H1 (cell line): ENCODE measurements at regions not wholly inside any gene's neighbourhood (a gene's known extent, or its start where the extent isn't known, plus 50 kb on each side); places are given as distances from the start of the nearest gene placed in this dataset.

Experiments
- CTCF ChIA-PET: fragments of 300-600 bp; sonication (Branson Sonifier 250); formaldehyde crosslinking; loops from one replicate; lab custom pipeline; 2021; ENCODE audit not compliant: partially characterized antibody; lab: Charles Lee
- POLR2A ChIA-PET: fragments of 300-600 bp; sonication (Branson Sonifier 250); formaldehyde crosslinking; loops from one replicate; lab custom pipeline; 2021; ENCODE audit warnings: inconsistent platforms; ENCODE audit not compliant: partially characterized antibody; lab: Charles Lee
- DNase-seq, 2 experiments: peaks; one replicate each; pipeline versions ENCODE4 v3.0.0 to v3.0.0-alpha.2; 2010 to 2022; ENCODE audit warnings: low spot score in 2 of 2, low read depth in 1 of 2, mixed read lengths in 1 of 2
- FAIRE-seq: peaks from 2 replicates; lab custom pipeline; 2011; peaks lifted over from hg19 to GRCh38; lab: Jason Lieb, UNC
- H2AFZ ChIP-seq: 2 replicates; pipeline ENCODE4 v1.8.1; 2012; ENCODE audit warnings: low read length, inconsistent platforms
- H2AK5ac ChIP-seq: 2 replicates; pipeline ENCODE4 v1.6.1; 2013; ENCODE audit warnings: low read depth, low read length
- H2BK120ac ChIP-seq: replicated peaks from 2 replicates; pipeline ENCODE3; 2013; ENCODE audit warnings: low read depth, low read length, inconsistent platforms
- H2BK12ac ChIP-seq: 2 replicates; pipeline ENCODE4 v1.6.1; 2013; ENCODE audit warnings: low read depth, low read length
- H2BK15ac ChIP-seq: 2 replicates; pipeline ENCODE4 v1.6.1; 2013; ENCODE audit warnings: low read length
- H2BK20ac ChIP-seq: 2 replicates; pipeline ENCODE4 v1.6.1; 2013; ENCODE audit warnings: low read length
- H2BK5ac ChIP-seq: 2 replicates; pipeline ENCODE4 v1.6.1; 2013; ENCODE audit warnings: low read depth, low read length
- H3K14ac ChIP-seq: 2 replicates; pipeline ENCODE4 v1.6.1; 2013; ENCODE audit warnings: inconsistent platforms; ENCODE audit not compliant: insufficient read length
- H3K18ac ChIP-seq: 2 replicates; pipeline ENCODE4 v1.6.1; 2013; ENCODE audit warnings: low read length; ENCODE audit errors: extremely low read depth
- H3K23ac ChIP-seq: 2 replicates; pipeline ENCODE4 v1.6.1; 2013; ENCODE audit warnings: inconsistent platforms; ENCODE audit not compliant: insufficient read length
- H3K23me2 ChIP-seq: 2 replicates; pipeline ENCODE4 v1.6.1; 2013; ENCODE audit warnings: low read depth, low read length
- H3K27ac ChIP-seq: 2 replicates; pipeline ENCODE4 v1.6.1; 2011; ENCODE audit warnings: low read depth, low read length, inconsistent platforms
- H3K27me3 ChIP-seq, 4 experiments: replicated peaks in 1 of 4; 1 replicate in 1 of 4; 2 replicates in 3 of 4; pipeline versions ENCODE4 v1.6.1 to v1.8.1; 2011 to 2013; ENCODE audit warnings: low read length in 3 of 4, mild to moderate bottlenecking in 3 of 4, inconsistent platforms in 2 of 4, mixed read lengths in 2 of 4, moderate library complexity in 1 of 4; ENCODE audit not compliant: control insufficient read depth in 3 of 4, insufficient read depth in 3 of 4; ENCODE audit errors: extremely low read depth in 1 of 4
- H3K36me3 ChIP-seq, 4 experiments: 2 replicates each; pipeline versions ENCODE4 v1.6.1 to v1.8.1; 2011 to 2013; ENCODE audit warnings: mild to moderate bottlenecking in 4 of 4, low read length in 3 of 4, moderate library complexity in 2 of 4, control low read depth in 1 of 4, inconsistent platforms in 1 of 4; ENCODE audit not compliant: insufficient read depth in 4 of 4, control insufficient read depth in 2 of 4
- H3K4ac ChIP-seq: replicated peaks from 2 replicates; pipeline ENCODE3; 2013; ENCODE audit warnings: low read length, low read depth, mixed read lengths, inconsistent platforms; ENCODE audit not compliant: insufficient read length
- H3K4me1 ChIP-seq, 4 experiments: replicated peaks in 1 of 4; 1 replicate in 1 of 4; 2 replicates in 3 of 4; pipeline versions ENCODE4 v1.6.1 to v1.8.1; 2011 to 2013; ENCODE audit warnings: low read length in 3 of 4, inconsistent platforms in 2 of 4, mixed read lengths in 1 of 4; ENCODE audit not compliant: insufficient read depth in 4 of 4, control insufficient read depth in 3 of 4
- H3K4me2 ChIP-seq, 2 experiments: 2 replicates each; pipeline versions ENCODE4 v1.6.1 to v1.8.1; 2011 to 2013; ENCODE audit warnings: low read depth in 2 of 2, low read length in 2 of 2, control low read depth in 1 of 2, inconsistent platforms in 1 of 2, mild to moderate bottlenecking in 1 of 2; ENCODE audit not compliant: insufficient read depth in 1 of 2
- H3K4me3 ChIP-seq, 4 experiments: fragments of 200-600, 300-600 bp in 1 of 4; sonication (generic), shearing (Covaris generic), sonication (Bioruptor Twin) in 1 of 4; 2 replicates each; pipeline versions ENCODE4 v1.5.1 to v1.8.1; 2011 to 2016; ENCODE audit warnings: low read length in 4 of 4, low read depth in 3 of 4, control low read depth in 2 of 4, inconsistent platforms in 2 of 4, mild to moderate bottlenecking in 2 of 4, mixed read lengths in 1 of 4, moderate library complexity in 1 of 4; ENCODE audit not compliant: insufficient read depth in 2 of 4; ENCODE audit errors: extremely low read depth in 1 of 4
- H3K56ac ChIP-seq: replicated peaks from 2 replicates; pipeline ENCODE3; 2013; ENCODE audit warnings: low read depth, mild to moderate bottlenecking, mixed read lengths, low read length, inconsistent platforms; ENCODE audit not compliant: insufficient read length
- H3K79me1 ChIP-seq: 2 replicates; pipeline ENCODE4 v1.6.1; 2013; ENCODE audit warnings: low read depth, low read length, control low read depth
- H3K79me2 ChIP-seq, 2 experiments: 2 replicates each; pipeline versions ENCODE4 v1.6.1 to v1.8.1; 2012 to 2013; ENCODE audit warnings: low read length in 2 of 2, mild to moderate bottlenecking in 2 of 2, inconsistent platforms in 1 of 2; ENCODE audit not compliant: insufficient read depth in 2 of 2, control insufficient read depth in 1 of 2
- H3K9ac ChIP-seq, 4 experiments: replicated peaks in 1 of 4; 1 replicate in 1 of 4; 2 replicates in 3 of 4; pipeline versions ENCODE4 v1.6.1 to v1.8.1; 2011 to 2013; ENCODE audit warnings: low read depth in 3 of 4, low read length in 3 of 4, control low read depth in 2 of 4, mild to moderate bottlenecking in 2 of 4, moderate library complexity in 2 of 4, inconsistent platforms in 1 of 4; ENCODE audit errors: extremely low read depth in 1 of 4
- H3K9me3 ChIP-seq, 2 experiments: 2 replicates each; pipeline versions ENCODE4 v1.6.1 to v1.8.1; 2012 to 2013; ENCODE audit warnings: mild to moderate bottlenecking in 2 of 2, moderate library complexity in 2 of 2, control low read depth in 1 of 2, inconsistent platforms in 1 of 2, low read depth in 1 of 2, low read length in 1 of 2, mixed read lengths in 1 of 2; ENCODE audit not compliant: insufficient read depth in 2 of 2
- H4K20me1 ChIP-seq, 2 experiments: replicated peaks in 1 of 2; 2 replicates each; pipeline versions ENCODE3 to v1.8.1; 2011 to 2013; ENCODE audit warnings: inconsistent platforms in 2 of 2, low read length in 2 of 2, mild to moderate bottlenecking in 1 of 2; ENCODE audit not compliant: insufficient read depth in 2 of 2, control insufficient read depth in 1 of 2
- H4K5ac ChIP-seq: 2 replicates; pipeline ENCODE4 v1.6.1; 2013; ENCODE audit warnings: low read length, low read depth, mixed read lengths, inconsistent platforms; ENCODE audit not compliant: insufficient read length
- H4K8ac ChIP-seq: 2 replicates; pipeline ENCODE4 v1.8.0; 2013; ENCODE audit warnings: mild to moderate bottlenecking, moderate library complexity, low read length, inconsistent platforms; ENCODE audit not compliant: insufficient read depth; ENCODE audit errors: extremely low read depth
- H4K91ac ChIP-seq: replicated peaks from 2 replicates; pipeline ENCODE3; 2013; ENCODE audit warnings: low read length, mixed read lengths, inconsistent platforms; ENCODE audit not compliant: insufficient read length
- CHD1 ChIP-seq: IDR thresholded peaks from 2 replicates; pipeline ENCODE4 v1.6.1; 2012; ENCODE audit warnings: low read depth, low read length, improper control_type of control experiment
- EGR1 ChIP-seq: IDR thresholded peaks from 2 replicates; pipeline ENCODE4 v1.6.1; 2011; ENCODE audit warnings: low read depth, low read length, borderline replicate concordance
- EZH2 ChIP-seq: fragments of 200-600 bp; sonication (generic); IDR thresholded peaks from 2 replicates; pipeline ENCODE4 v1.7.1; 2012; ENCODE audit warnings: low read depth, mild to moderate bottlenecking, moderate library complexity, low read length, inconsistent platforms; ENCODE audit not compliant: severe bottlenecking
- FOSL1 ChIP-seq: IDR thresholded peaks from 2 replicates; pipeline ENCODE4 v1.6.1; 2011; ENCODE audit warnings: mild to moderate bottlenecking, low read depth, low read length, moderate library complexity; ENCODE audit not compliant: insufficient read depth
- MAFK ChIP-seq: IDR thresholded peaks from 2 replicates; pipeline ENCODE4 v1.6.1; 2012; ENCODE audit warnings: low read depth, mild to moderate bottlenecking, improper control_type of control experiment, low read length
- MAX ChIP-seq: IDR thresholded peaks from 2 replicates; pipeline ENCODE4 v1.6.1; 2012; ENCODE audit warnings: inconsistent platforms
- SP2 ChIP-seq: IDR thresholded peaks from 2 replicates; pipeline ENCODE4 v1.6.1; 2012; ENCODE audit warnings: mild to moderate bottlenecking, low read length, inconsistent platforms
- TAF1 ChIP-seq: IDR thresholded peaks from 2 replicates; pipeline ENCODE4 v1.6.1; 2011; ENCODE audit warnings: mild to moderate bottlenecking, low read depth, low read length
- WGBS, 2 experiments: shearing (Covaris generic) in 1 of 2; methylation state at CpG; one replicate each; pipeline versions ENCODE4 v1.1.6 to v1.1.7; 2013 to 2015; ENCODE audit warnings: low lambda C conversion rate in 2 of 2, mixed read lengths in 2 of 2, inconsistent platforms in 1 of 2, low coverage in 1 of 2, missing lambda C conversion rate in 1 of 2; ENCODE audit not compliant: insufficient replicate concordance in 2 of 2, insufficient coverage in 1 of 2, insufficient read length in 1 of 2; ENCODE audit errors: extremely low coverage in 1 of 2, missing lambda C conversion rate in 1 of 2; 5-methylcytosine and 5-hydroxymethylcytosine counted together
- TF ChIP-seq, protein P1 (sequence below), 3 experiments: IDR thresholded peaks; 1 replicate in 2 of 3; 2 replicates in 1 of 3; pipeline versions ENCODE4 v1.5.1 to v1.6.1; 2011; ENCODE audit warnings: low read length in 3 of 3, mild to moderate bottlenecking in 3 of 3, inconsistent platforms in 2 of 3, low read depth in 1 of 3, moderate library complexity in 1 of 3; ENCODE audit not compliant: insufficient read depth in 1 of 3; ENCODE audit errors: control extremely low read depth in 1 of 3

DNA sequence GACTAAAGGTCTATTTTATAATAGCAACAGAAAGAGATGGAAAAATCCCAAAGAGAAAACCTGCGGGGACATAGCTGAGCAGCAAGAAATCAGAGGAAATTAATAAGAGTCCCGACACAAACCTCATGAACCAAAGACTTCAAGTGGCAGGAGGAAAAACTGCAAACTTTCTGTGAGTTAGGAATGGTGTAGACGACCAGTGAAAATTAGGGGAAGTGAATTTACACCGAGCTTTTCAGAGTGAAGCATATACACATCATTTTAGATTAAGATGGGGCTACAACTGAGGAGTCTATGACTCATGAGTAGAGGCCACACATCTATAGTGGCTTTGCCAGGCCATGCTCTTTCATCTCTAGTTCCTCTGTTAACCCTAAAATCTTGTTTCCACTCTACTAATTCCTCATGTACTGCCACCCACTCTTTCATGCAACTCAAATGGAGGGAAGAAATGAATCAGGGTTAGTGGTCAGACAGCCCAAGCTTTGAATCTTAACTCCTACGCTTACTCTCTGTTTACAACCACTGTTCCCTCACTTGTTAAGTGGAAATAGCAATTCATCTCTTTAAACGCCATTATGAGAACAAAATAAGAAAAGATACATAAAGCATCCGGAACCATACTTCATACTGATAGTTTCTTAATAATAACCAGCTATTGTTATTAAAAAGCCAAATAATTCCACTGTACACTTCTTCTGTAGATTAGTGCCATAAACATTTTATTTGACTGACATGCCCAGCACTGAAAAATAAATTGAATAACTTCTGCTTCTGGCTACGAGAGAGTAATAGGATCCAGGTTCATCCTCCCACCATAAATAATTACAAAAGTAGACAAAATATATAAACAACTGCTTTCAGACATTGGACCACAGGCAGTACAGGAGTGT, 219.3 kb downstream of the RMST start:
- no peak overlapping the region for H2AFZ ChIP-seq
- CTCF ChIA-PET = interaction anchor here (0.6 kb wide), 1 partner anchor 33 kb away, joined by 3 read pairs; no protein-coding TSS in a partner anchor
- WGBS, 2 experiments = 87% methylated on average over 8 of the region's 8 CpGs; no CpG with 5 or more reads in 1 of the 2 experiments
- TF ChIP-seq FOSL1 (no peak), EZH2 (no peak), MAX (no peak), TAF1 (no peak), EGR1 (no peak), MAFK (no peak), SP2 (no peak), CHD1 (no peak)
- TF ChIP-seq, protein P1, sequence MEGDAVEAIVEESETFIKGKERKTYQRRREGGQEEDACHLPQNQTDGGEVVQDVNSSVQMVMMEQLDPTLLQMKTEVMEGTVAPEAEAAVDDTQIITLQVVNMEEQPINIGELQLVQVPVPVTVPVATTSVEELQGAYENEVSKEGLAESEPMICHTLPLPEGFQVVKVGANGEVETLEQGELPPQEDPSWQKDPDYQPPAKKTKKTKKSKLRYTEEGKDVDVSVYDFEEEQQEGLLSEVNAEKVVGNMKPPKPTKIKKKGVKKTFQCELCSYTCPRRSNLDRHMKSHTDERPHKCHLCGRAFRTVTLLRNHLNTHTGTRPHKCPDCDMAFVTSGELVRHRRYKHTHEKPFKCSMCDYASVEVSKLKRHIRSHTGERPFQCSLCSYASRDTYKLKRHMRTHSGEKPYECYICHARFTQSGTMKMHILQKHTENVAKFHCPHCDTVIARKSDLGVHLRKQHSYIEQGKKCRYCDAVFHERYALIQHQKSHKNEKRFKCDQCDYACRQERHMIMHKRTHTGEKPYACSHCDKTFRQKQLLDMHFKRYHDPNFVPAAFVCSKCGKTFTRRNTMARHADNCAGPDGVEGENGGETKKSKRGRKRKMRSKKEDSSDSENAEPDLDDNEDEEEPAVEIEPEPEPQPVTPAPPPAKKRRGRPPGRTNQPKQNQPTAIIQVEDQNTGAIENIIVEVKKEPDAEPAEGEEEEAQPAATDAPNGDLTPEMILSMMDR (IDR thresholded peaks at IDR 0.05; ENCODE audit: control extremely low read depth in 1 of 3, insufficient read depth in 1 of 3, low read depth in 1 of 3, low read length in 3 of 3) = no peak

More for the DNA sequence above, 219.3 kb downstream of the RMST start:
- no peak overlapping the region for H2BK15ac ChIP-seq
- no peak overlapping the region for H2AK5ac ChIP-seq
- H3K4me2 ChIP-seq = no peak overlapping the region
- no peaks in the 10 kb centered on the region for H3K9me3 ChIP-seq
- H4K91ac ChIP-seq = no peak overlapping the region
- H3K79me1 ChIP-seq = no peaks in the 10 kb centered on the region
- H4K5ac ChIP-seq = no peak overlapping the region
- no peak overlapping the region for H3K4ac ChIP-seq
- H3K18ac ChIP-seq = no peak overlapping the region
- H3K27me3 ChIP-seq = no peaks in the 10 kb centered on the region
- FAIRE-seq = no peak
- no peaks in the 10 kb centered on the region for H3K23me2 ChIP-seq
- no peak overlapping the region for H3K14ac ChIP-seq
- POLR2A ChIA-PET = interaction anchor here (0.6 to 1.1 kb wide), 2 partner anchors 16 to 262 kb away, joined by 4 to 7 read pairs; no protein-coding TSS in a partner anchor
- no peak overlapping the region for H4K8ac ChIP-seq
- H2BK20ac ChIP-seq = no peak overlapping the region
- H3K23ac ChIP-seq = no peak overlapping the region
- H4K20me1 ChIP-seq = no peaks in the 10 kb centered on the region
- H3K36me3 ChIP-seq = no peaks in the 10 kb centered on the region
- H2BK120ac ChIP-seq = no peak overlapping the region
- no peak for DNase-seq
- H3K9ac ChIP-seq = no peak overlapping the region
- H3K56ac ChIP-seq = no peak overlapping the region
- no peaks in the 10 kb centered on the region for H3K79me2 ChIP-seq
- H3K4me1 ChIP-seq = no peaks in the 10 kb centered on the region
- no peak overlapping the region for H3K4me3 ChIP-seq
- H2BK12ac ChIP-seq = no peak overlapping the region
- H2BK5ac ChIP-seq = no peak overlapping the region
- no peak overlapping the region for H3K27ac ChIP-seq
